ENCODE measurements at regions not wholly inside any gene's neighbourhood (a gene's known extent, or its start where the extent isn't known, plus 50 kb on each side); places are given as distances from the start of the nearest gene placed in this dataset.
"Not testable (repeated sequence)": the region's sequence is repeated elsewhere in the genome, so short reads cannot be mapped to it uniquely, and the experiment has no call there.

GRCh38 chr9:75197561-75197960 is 109.2 kb downstream of the OSTF1 start:
- DNase-seq (ENCODE audit: low spot score), result peak; percentile 84

- no peak for DNase-seq (ENCODE audit: low spot score)
Measured at GRCh38 chr9:75198436-75198835, 110.1 kb downstream of the OSTF1 start.

- peak; percentile 63 for DNase-seq (ENCODE audit: low spot score)
Measured at GRCh38 chr9:75200892-75201470, 112.7 kb downstream of the OSTF1 start.

- DNase-seq (ENCODE audit: low spot score), result no peak
Measured at GRCh38 chr9:75201480-75202209, 113.3 kb downstream of the OSTF1 start.

- not testable (repeated sequence) for DNase-seq (ENCODE audit: low spot score)
Measured at GRCh38 chr9:75207997-75208396, 119.7 kb downstream of the OSTF1 start.

- no peak for DNase-seq (ENCODE audit: low spot score)
Measured at GRCh38 chr9:75210215-75210614, 121.9 kb downstream of the OSTF1 start.

- DNase-seq (ENCODE audit: low spot score), result no peak
Measured at GRCh38 chr9:75213765-75214164, 125.5 kb downstream of the OSTF1 start.

GRCh38 chr9:75226403-75227139 is 138.3 kb downstream of the OSTF1 start:
- no peak for DNase-seq (ENCODE audit: low spot score)

GRCh38 chr9:75228893-75229292 is 140.6 kb downstream of the OSTF1 start:
- peak; percentile 27 for DNase-seq (ENCODE audit: low spot score)

GRCh38 chr9:75229605-75230332 is 141.5 kb downstream of the OSTF1 start:
- peak; percentile 92 for DNase-seq (ENCODE audit: low spot score)

- DNase-seq (ENCODE audit: low spot score), result no peak
Measured at GRCh38 chr9:75230469-75230868, 142.2 kb downstream of the OSTF1 start.

- no peak for DNase-seq (ENCODE audit: low spot score)
Measured at GRCh38 chr9:75231167-75231566, 142.9 kb downstream of the OSTF1 start.

GRCh38 chr9:75233011-75233410 is 144.7 kb downstream of the OSTF1 start:
- DNase-seq (ENCODE audit: low spot score), result no peak

- DNase-seq (ENCODE audit: low spot score), result peak; percentile 76
Measured at GRCh38 chr9:75235632-75236031, 147.3 kb downstream of the OSTF1 start.

GRCh38 chr9:75238311-75238976 is 150.1 kb downstream of the OSTF1 start:
- peak; percentile 68 for DNase-seq (ENCODE audit: low spot score)

GRCh38 chr9:75239176-75239575 is 150.9 kb downstream of the OSTF1 start:
- DNase-seq (ENCODE audit: low spot score), result peak; percentile 62

- no peak for DNase-seq (ENCODE audit: low spot score)
Measured at GRCh38 chr9:75242426-75242825, 154.1 kb downstream of the OSTF1 start.

GRCh38 chr9:75246949-75247348 is 158.6 kb downstream of the OSTF1 start:
- no peak for DNase-seq (ENCODE audit: low spot score)

GRCh38 chr9:75265525-75265972 is 177.2 kb downstream of the OSTF1 start:
- DNase-seq (ENCODE audit: low spot score), result peak; percentile 57

- no peak for DNase-seq (ENCODE audit: low spot score)
Measured at GRCh38 chr9:75269197-75269596, 180.9 kb downstream of the OSTF1 start.

- not testable (repeated sequence) for DNase-seq (ENCODE audit: low spot score)
Measured at GRCh38 chr9:75273055-75273454, 184.7 kb downstream of the OSTF1 start.

- DNase-seq (ENCODE audit: low spot score), result no peak
Measured at GRCh38 chr9:75274781-75275180, 186.5 kb downstream of the OSTF1 start.
